SK-N-SH treated with all-trans-retinoic acid at 6 μM for 48 hours (cell line): ENCODE measurements at regions not wholly inside any gene's neighbourhood (a gene's known extent, or its start where the extent isn't known, plus 50 kb on each side); places are given as distances from the start of the nearest gene placed in this dataset.

Experiments used
- CSDC2 ChIP-seq: fragments of 250-450 bp; sonication (Bioruptor Pico); IDR thresholded peaks from 2 replicates; pipeline ENCODE4 v1.5.0; 2020; ENCODE audit warnings: mild to moderate bottlenecking, moderate library complexity
- GLIS3 ChIP-seq: fragments of 250-450 bp; sonication (Bioruptor Pico); IDR thresholded peaks from 2 replicates; pipeline ENCODE4 v1.5.0; 2020; ENCODE audit warnings: mild to moderate bottlenecking, moderate library complexity
- ISL1 ChIP-seq: fragments of 250-450 bp; sonication (Bioruptor Pico); IDR thresholded peaks from 2 replicates; pipeline ENCODE4 v2.1.2; 2022; ENCODE audit warnings: mild to moderate bottlenecking, moderate library complexity
- POU6F1 ChIP-seq: fragments of 250-450 bp; sonication (Bioruptor Pico); IDR thresholded peaks from 2 replicates; pipeline ENCODE4 v1.8.0; 2021; ENCODE audit warnings: low read depth, mild to moderate bottlenecking, moderate library complexity, borderline replicate concordance
- SNAI2 ChIP-seq: fragments of 250-450 bp; sonication (Bioruptor Pico); IDR thresholded peaks from 2 replicates; pipeline ENCODE4 v1.5.0; 2020; ENCODE audit warnings: mild to moderate bottlenecking, moderate library complexity
- TSHZ2 ChIP-seq: fragments of 250-450 bp; sonication (Bioruptor Pico); IDR thresholded peaks from 2 replicates; pipeline ENCODE4 v1.5.0; 2020; ENCODE audit warnings: mild to moderate bottlenecking, moderate library complexity
- ZFP3 ChIP-seq: fragments of 250-450 bp; sonication (Bioruptor Pico); IDR thresholded peaks from 2 replicates; pipeline ENCODE4 v1.5.0; 2020; ENCODE audit warnings: mild to moderate bottlenecking, moderate library complexity
- TF ChIP-seq, protein P1 (sequence below): fragments of 250-450 bp; sonication (Bioruptor Pico); IDR thresholded peaks from 2 replicates; pipeline ENCODE4 v1.5.1; 2020; ENCODE audit warnings: low read depth, mild to moderate bottlenecking, moderate library complexity
- TF ChIP-seq, protein P2 (sequence below): fragments of 250-450 bp; sonication (Bioruptor Pico); IDR thresholded peaks from 2 replicates; pipeline ENCODE4 v1.8.0; 2020; ENCODE audit warnings: mild to moderate bottlenecking, moderate library complexity, borderline replicate concordance

- TF ChIP-seq TSHZ2 (no peak), CSDC2 (CRISPR knock-in tag) (no peak), ZFP3 (no peak), ISL1 (CRISPR knock-in tag) (no peak), SNAI2 (no peak), GLIS3 (CRISPR knock-in tag) (no peak), POU6F1 (CRISPR knock-in tag) (no peak)
- TF ChIP-seq, protein P1, sequence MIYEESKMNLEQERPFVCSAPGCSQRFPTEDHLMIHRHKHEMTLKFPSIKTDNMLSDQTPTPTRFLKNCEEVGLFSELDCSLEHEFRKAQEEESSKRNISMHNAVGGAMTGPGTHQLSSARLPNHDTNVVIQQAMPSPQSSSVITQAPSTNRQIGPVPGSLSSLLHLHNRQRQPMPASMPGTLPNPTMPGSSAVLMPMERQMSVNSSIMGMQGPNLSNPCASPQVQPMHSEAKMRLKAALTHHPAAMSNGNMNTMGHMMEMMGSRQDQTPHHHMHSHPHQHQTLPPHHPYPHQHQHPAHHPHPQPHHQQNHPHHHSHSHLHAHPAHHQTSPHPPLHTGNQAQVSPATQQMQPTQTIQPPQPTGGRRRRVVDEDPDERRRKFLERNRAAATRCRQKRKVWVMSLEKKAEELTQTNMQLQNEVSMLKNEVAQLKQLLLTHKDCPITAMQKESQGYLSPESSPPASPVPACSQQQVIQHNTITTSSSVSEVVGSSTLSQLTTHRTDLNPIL (CRISPR knock-in tag), result no peak
- TF ChIP-seq, protein P2, sequence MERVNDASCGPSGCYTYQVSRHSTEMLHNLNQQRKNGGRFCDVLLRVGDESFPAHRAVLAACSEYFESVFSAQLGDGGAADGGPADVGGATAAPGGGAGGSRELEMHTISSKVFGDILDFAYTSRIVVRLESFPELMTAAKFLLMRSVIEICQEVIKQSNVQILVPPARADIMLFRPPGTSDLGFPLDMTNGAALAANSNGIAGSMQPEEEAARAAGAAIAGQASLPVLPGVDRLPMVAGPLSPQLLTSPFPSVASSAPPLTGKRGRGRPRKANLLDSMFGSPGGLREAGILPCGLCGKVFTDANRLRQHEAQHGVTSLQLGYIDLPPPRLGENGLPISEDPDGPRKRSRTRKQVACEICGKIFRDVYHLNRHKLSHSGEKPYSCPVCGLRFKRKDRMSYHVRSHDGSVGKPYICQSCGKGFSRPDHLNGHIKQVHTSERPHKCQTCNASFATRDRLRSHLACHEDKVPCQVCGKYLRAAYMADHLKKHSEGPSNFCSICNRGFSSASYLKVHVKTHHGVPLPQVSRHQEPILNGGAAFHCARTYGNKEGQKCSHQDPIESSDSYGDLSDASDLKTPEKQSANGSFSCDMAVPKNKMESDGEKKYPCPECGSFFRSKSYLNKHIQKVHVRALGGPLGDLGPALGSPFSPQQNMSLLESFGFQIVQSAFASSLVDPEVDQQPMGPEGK (CRISPR knock-in tag), result no peak
Observed at GRCh38 chr16:58960484-58960883, 226.4 kb upstream of the GOT2 start.
